Epithelial cell of proximal tubule (primary cell): ENCODE measurements at regions not wholly inside any gene's neighbourhood (a gene's known extent, or its start where the extent isn't known, plus 50 kb on each side); places are given as distances from the start of the nearest gene placed in this dataset.

Experiments used
- DNase-seq: peaks from one replicate; pipeline ENCODE4 v3.0.0-alpha.2; 2011; ENCODE audit warnings: low read depth
- H3K4me3 ChIP-seq: 2 replicates; pipeline ENCODE4 v1.5.1; 2011; ENCODE audit warnings: low read depth, mild to moderate bottlenecking, low read length
- CTCF ChIP-seq: conservative IDR thresholded peaks from 2 replicates; pipeline ENCODE4 v1.5.1; 2012; ENCODE audit warnings: low read depth, mild to moderate bottlenecking, low read length

- DNase-seq = no peak
- H3K4me3 ChIP-seq = no peak overlapping the region
- no peak for TF ChIP-seq CTCF
These were observed 181.7 kb upstream of the MME start for GRCh38 chr3:154898443-154898842.

GRCh38 chr3:154893813-154894212, 186.3 kb upstream of the MME start:
- DNase-seq = no peak
- TF ChIP-seq CTCF = no peak
- no peak overlapping the region for H3K4me3 ChIP-seq

- DNase-seq = no peak
- TF ChIP-seq CTCF = no peak
- no peak overlapping the region for H3K4me3 ChIP-seq
These were observed 190.9 kb upstream of the MME start for GRCh38 chr3:154889227-154889634.

GRCh38 chr3:154887869-154888268, 192.2 kb upstream of the MME start:
- no peak overlapping the region for H3K4me3 ChIP-seq
- no peak for DNase-seq
- TF ChIP-seq CTCF = no peak

- no peak for TF ChIP-seq CTCF
- peak; percentile 47 for DNase-seq
- H3K4me3 ChIP-seq = no peak overlapping the region
These were observed 193.7 kb upstream of the MME start for GRCh38 chr3:154886437-154886836.

GRCh38 chr3:154885418-154885817, 194.7 kb upstream of the MME start:
- no peak for DNase-seq
- H3K4me3 ChIP-seq = no peak overlapping the region
- TF ChIP-seq CTCF = no peak

GRCh38 chr3:154884952-154885351, 195.2 kb upstream of the MME start:
- DNase-seq = no peak
- TF ChIP-seq CTCF = no peak
- no peak overlapping the region for H3K4me3 ChIP-seq
